ENCODE measurements at regions not wholly inside any gene's neighbourhood (a gene's known extent, or its start where the extent isn't known, plus 50 kb on each side); places are given as distances from the start of the nearest gene placed in this dataset.

GRCh38 chr1:166221316-166221715 lies 54.5 kb upstream of the FAM78B start:
- DNase-seq (ENCODE audit: low spot score), result no peak

GRCh38 chr1:166233750-166234366 lies 67.1 kb upstream of the FAM78B start:
- DNase-seq (ENCODE audit: low spot score), result no peak

GRCh38 chr1:166235728-166236127 lies 68.9 kb upstream of the FAM78B start:
- no peak for DNase-seq (ENCODE audit: low spot score)

GRCh38 chr1:166237675-166238074 lies 70.9 kb upstream of the FAM78B start:
- no peak for DNase-seq (ENCODE audit: low spot score)

- no peak for DNase-seq (ENCODE audit: low spot score)
These were observed 86.4 kb upstream of the FAM78B start for GRCh38 chr1:166253076-166253779.

GRCh38 chr1:166258017-166258416 lies 91.2 kb upstream of the FAM78B start:
- DNase-seq (ENCODE audit: low spot score), result no peak

GRCh38 chr1:166261511-166261910 lies 94.7 kb upstream of the FAM78B start:
- DNase-seq (ENCODE audit: low spot score), result no peak

GRCh38 chr1:166270476-166271150 lies 103.8 kb upstream of the FAM78B start:
- no peak for DNase-seq (ENCODE audit: low spot score)

GRCh38 chr1:166271151-166271538 lies 104.3 kb upstream of the FAM78B start:
- DNase-seq (ENCODE audit: low spot score), result no peak

- no peak for DNase-seq (ENCODE audit: low spot score)
These were observed 105.4 kb upstream of the FAM78B start for GRCh38 chr1:166272155-166272554.

GRCh38 chr1:166272851-166273250 lies 106.0 kb upstream of the FAM78B start:
- no peak for DNase-seq (ENCODE audit: low spot score)

- DNase-seq (ENCODE audit: low spot score), result no peak
These were observed 106.8 kb upstream of the FAM78B start for GRCh38 chr1:166273618-166274017.

- DNase-seq (ENCODE audit: low spot score), result no peak
These were observed 115.8 kb upstream of the FAM78B start for GRCh38 chr1:166282391-166283137.

- DNase-seq (ENCODE audit: low spot score), result no peak
These were observed 116.4 kb upstream of the FAM78B start for GRCh38 chr1:166283190-166283589.

GRCh38 chr1:166283600-166283999 lies 116.8 kb upstream of the FAM78B start:
- no peak for DNase-seq (ENCODE audit: low spot score)

- no peak for DNase-seq (ENCODE audit: low spot score)
These were observed 122.7 kb upstream of the FAM78B start for GRCh38 chr1:166289309-166290050.

- no peak for DNase-seq (ENCODE audit: low spot score)
These were observed 128.9 kb upstream of the FAM78B start for GRCh38 chr1:166295656-166296055.

- no peak for DNase-seq (ENCODE audit: low spot score)
These were observed 131.2 kb upstream of the FAM78B start for GRCh38 chr1:166297993-166298392.

- no peak for DNase-seq (ENCODE audit: low spot score)
These were observed 134.0 kb upstream of the FAM78B start for GRCh38 chr1:166300767-166301166.

- no peak for DNase-seq (ENCODE audit: low spot score)
These were observed 136.4 kb upstream of the FAM78B start for GRCh38 chr1:166302989-166303758.

GRCh38 chr1:166304131-166304530 lies 137.3 kb upstream of the FAM78B start:
- DNase-seq (ENCODE audit: low spot score), result no peak
